HCT116 (cell line): ENCODE measurements at regions not wholly inside any gene's neighbourhood (a gene's known extent, or its start where the extent isn't known, plus 50 kb on each side); places are given as distances from the start of the nearest gene placed in this dataset.

ENCODE experiments used
- ATAC-seq: fragments of 200-7000 bp; cut with Tn5 transposase; 2 replicates; pipeline ENCODE4 v1.9.1; 2020; ENCODE audit warnings: mild to moderate bottlenecking, moderate library complexity
- BruUV-seq: library from RNA; stranded (reverse); fragments of 400-500 nt; replicated peaks from 2 replicates; lab custom pipeline; 2021; lab: Mats Ljungman, UMichigan
- CTCF ChIA-PET: fragments of 300-600 bp; sonication (Branson Sonifier 250); formaldehyde crosslinking; loops from one replicate; lab custom pipeline; 2021; ENCODE audit warnings: antibody characterized with exemption; lab: Charles Lee
- POLR2A ChIA-PET: fragments of 300-600, 350-600 bp; sonication (Branson Sonifier 250); formaldehyde crosslinking; loops from one replicate; lab custom pipeline; 2021; ENCODE audit warnings: antibody characterized with exemption; lab: Charles Lee
- RAD21 ChIA-PET, 2 experiments: fragments of 300-600 bp; sonication (Branson Sonifier 250); formaldehyde crosslinking; loops; one replicate each; lab custom pipeline; 2023; ENCODE audit warnings: low total read pairs in 2 of 2; ENCODE audit not compliant: uncharacterized antibody in 2 of 2, unreplicated experiment in 2 of 2, low non-redundant PET in 1 of 2; lab: Charles Lee
- DNase-seq: peaks from one replicate; pipeline ENCODE4 v3.0.0-alpha.2; 2010; ENCODE audit warnings: low read depth, low spot score
- H2AFZ ChIP-seq: fragments of 200-600 bp; shearing (Covaris generic), sonication (generic); 2 replicates; pipeline ENCODE4 v1.6.1; 2017; ENCODE audit warnings: low read depth, mixed run types, mixed read lengths, antibody characterized with exemption, low read length; ENCODE audit not compliant: poor library complexity, severe bottlenecking
- H3K27ac ChIP-seq: 2 replicates; pipeline ENCODE4 v1.5.1; 2012; ENCODE audit warnings: low read depth, low read length
- H3K27me3 ChIP-seq: fragments of 200-600 bp; sonication (generic); 2 replicates; pipeline ENCODE4 v1.6.1; 2016; ENCODE audit warnings: mixed run types, low read length, mixed read lengths; ENCODE audit not compliant: insufficient read depth
- H3K36me3 ChIP-seq, 2 experiments: fragments of 200-500 bp in 1 of 2; fragments of 200-600 bp in 1 of 2; sonication (Bioruptor generic) in 1 of 2; sonication (generic) in 1 of 2; 2 replicates each; pipeline versions ENCODE4 v1.5.1 to v1.6.1; 2014 to 2016; ENCODE audit warnings: low read length in 2 of 2, inconsistent platforms in 1 of 2, mixed read lengths in 1 of 2, mixed run types in 1 of 2; ENCODE audit not compliant: insufficient read depth in 2 of 2, control insufficient read depth in 1 of 2
- H3K4me1 ChIP-seq, 2 experiments: fragments of 200-600 bp in 1 of 2; sonication (generic) in 1 of 2; 2 replicates each; pipeline versions ENCODE4 v1.5.1 to v1.6.1; 2012 to 2017; ENCODE audit warnings: low read length in 2 of 2, inconsistent platforms in 1 of 2, mild to moderate bottlenecking in 1 of 2, mixed read lengths in 1 of 2, mixed run types in 1 of 2, moderate library complexity in 1 of 2; ENCODE audit not compliant: insufficient read depth in 2 of 2, control insufficient read depth in 1 of 2
- H3K4me2 ChIP-seq: fragments of 200-600 bp; sonication (generic); 2 replicates; pipeline ENCODE4 v1.6.1; 2017; ENCODE audit warnings: mixed run types, low read length, mixed read lengths
- H3K4me3 ChIP-seq, 2 experiments: fragments of 200-600 bp in 1 of 2; sonication (generic) in 1 of 2; replicated peaks in 1 of 2; 2 replicates each; pipeline ENCODE4 v1.5.1; 2011 to 2016; ENCODE audit warnings: low read length in 2 of 2, control low read depth in 1 of 2, low read depth in 1 of 2, mild to moderate bottlenecking in 1 of 2, mixed read lengths in 1 of 2, mixed run types in 1 of 2
- H3K79me2 ChIP-seq: fragments of 200-600 bp; sonication (generic); 2 replicates; pipeline ENCODE4 v1.6.1; 2017; ENCODE audit warnings: mild to moderate bottlenecking, mixed run types, low read length, moderate library complexity, mixed read lengths; ENCODE audit not compliant: insufficient read depth
- H3K9ac ChIP-seq: fragments of 200-600 bp; sonication (generic); 2 replicates; pipeline ENCODE4 v1.6.1; 2016; ENCODE audit warnings: low read length, mixed read lengths
- H3K9me2 ChIP-seq: fragments of 200-600 bp; sonication (generic), shearing (Covaris generic); 2 replicates; pipeline ENCODE4 v1.6.1; 2017; ENCODE audit warnings: mixed run types, mild to moderate bottlenecking, moderate library complexity; ENCODE audit not compliant: insufficient read depth
- H3K9me3 ChIP-seq, 2 experiments: fragments of 200-500 bp in 1 of 2; fragments of 200-600 bp in 1 of 2; sonication (Bioruptor generic) in 1 of 2; sonication (generic) in 1 of 2; 2 replicates each; pipeline ENCODE4 v1.6.1; 2014 to 2017; ENCODE audit warnings: low read length in 2 of 2, mixed read lengths in 2 of 2, inconsistent platforms in 1 of 2, low read depth in 1 of 2, mild to moderate bottlenecking in 1 of 2, mixed run types in 1 of 2, moderate library complexity in 1 of 2; ENCODE audit not compliant: control insufficient read depth in 1 of 2, insufficient read depth in 1 of 2
- H4K20me1 ChIP-seq: fragments of 200-600 bp; sonication (generic), shearing (Covaris generic); 2 replicates; pipeline ENCODE4 v1.6.1; 2017; ENCODE audit warnings: mixed run types, mild to moderate bottlenecking, moderate library complexity; ENCODE audit not compliant: insufficient read depth
- ATF3 ChIP-seq: IDR thresholded peaks from 2 replicates; pipeline ENCODE4 v1.6.1; 2012
- CBX3 ChIP-seq: IDR thresholded peaks from 2 replicates; pipeline ENCODE4 v1.6.1; 2012; ENCODE audit warnings: low read depth
- CEBPB ChIP-seq: IDR thresholded peaks from 2 replicates; pipeline ENCODE4 v1.6.1; 2012; ENCODE audit warnings: low read depth
- CTCF ChIP-seq, 3 experiments: fragments of 200-600 bp in 1 of 3; sonication (generic) in 1 of 3; IDR thresholded peaks in 2 of 3; conservative IDR thresholded peaks in 1 of 3; 2 replicates each; pipeline ENCODE4 v1.5.1; 2012 to 2017; ENCODE audit warnings: low read depth in 2 of 3, low read length in 2 of 3, antibody characterized with exemption in 1 of 3, borderline replicate concordance in 1 of 3, control low read depth in 1 of 3, mild to moderate bottlenecking in 1 of 3, mixed read lengths in 1 of 3, mixed run types in 1 of 3, moderate library complexity in 1 of 3; ENCODE audit not compliant: insufficient read depth in 1 of 3
- EGR1 ChIP-seq: IDR thresholded peaks from 2 replicates; pipeline ENCODE4 v1.6.1; 2012; ENCODE audit warnings: low read depth
- EZH2phosphoT487 ChIP-seq: fragments of 200-600 bp; IDR thresholded peaks from 2 replicates; pipeline ENCODE4 v1.6.1; 2018; ENCODE audit warnings: antibody characterized with exemption, borderline replicate concordance
- FOSL1 ChIP-seq: IDR thresholded peaks from 2 replicates; pipeline ENCODE4 v1.6.1; 2012; ENCODE audit warnings: low read depth
- POLR2AphosphoS5 ChIP-seq: IDR thresholded peaks from 2 replicates; pipeline ENCODE4 v1.6.1; 2011; ENCODE audit warnings: mild to moderate bottlenecking, low read depth, low read length, moderate library complexity
- RAD21 ChIP-seq: IDR thresholded peaks from 2 replicates; pipeline ENCODE4 v1.6.1; 2012; ENCODE audit warnings: low read depth, mild to moderate bottlenecking
- REST ChIP-seq: IDR thresholded peaks from 2 replicates; pipeline ENCODE4 v1.6.1; 2012; ENCODE audit warnings: low read depth
- TCF7L2 ChIP-seq: IDR thresholded peaks from 2 replicates; pipeline ENCODE4 v1.7.0; 2011; ENCODE audit warnings: borderline replicate concordance, inconsistent platforms; ENCODE audit not compliant: insufficient read depth, insufficient read length; ENCODE audit errors: extremely low read depth
- YY1 ChIP-seq: IDR thresholded peaks from 2 replicates; pipeline ENCODE4 v1.6.1; 2011; ENCODE audit warnings: low read length, low read depth, moderate library complexity, mild to moderate bottlenecking; ENCODE audit not compliant: insufficient replicate concordance; ENCODE audit errors: extremely low read depth
- intact Hi-C: fragments of 100-400 bp; cut with micrococcal nuclease; formaldehyde crosslinking; loops from 2 replicates; pipeline ENCODE4 v1.10.0; 2022

- no TSS peak for BruUV-seq
- ATAC-seq, result no peak
- POLR2A ChIA-PET, result no interaction called here
- no peak overlapping the region for H3K4me3 ChIP-seq
- H3K36me3 ChIP-seq, result no peaks in the 10 kb centered on the region
- DNase-seq, result no peak
- H3K27ac ChIP-seq, result no peak overlapping the region
- H3K4me1 ChIP-seq, result no peaks in the 10 kb centered on the region
- TF ChIP-seq CEBPB, result no peak
- TF ChIP-seq RAD21, result no peak
- TF ChIP-seq ATF3, result no peak
- no peak for TF ChIP-seq FOSL1
- TF ChIP-seq, all 23 proteins: peak for 0
- no peaks in the 10 kb centered on the region for H4K20me1 ChIP-seq
- no peak overlapping the region for H2AFZ ChIP-seq
- no peak overlapping the region for H3K4me2 ChIP-seq
- no peak overlapping the region for H3K9ac ChIP-seq
- peaks cover 39% of the 10 kb centered on the region; the same call in 1 of the 2 replicates for H3K27me3 ChIP-seq
- H3K9me3 ChIP-seq, result no peaks in the 10 kb centered on the region
- CTCF ChIA-PET, result no interaction called here
- H3K9me2 ChIP-seq, result no peaks in the 10 kb centered on the region
- intact Hi-C loops, result no loop called here
- H3K79me2 ChIP-seq, result no peaks in the 10 kb centered on the region
- RAD21 ChIA-PET, result no interaction called here
Measured at GRCh38 chr9:115650768-115651167, 502.8 kb upstream of the PAPPA start.

GRCh38 chr9:115651461-115651860 lies 502.1 kb upstream of the PAPPA start:
- H3K4me3 ChIP-seq, result no peak overlapping the region
- no peaks in the 10 kb centered on the region for H3K79me2 ChIP-seq
- ChIA-PET POLR2A (no interaction called here), RAD21 (no interaction called here), CTCF (no interaction called here)
- H2AFZ ChIP-seq, result no peak overlapping the region
- intact Hi-C loops, result no loop called here
- H3K9ac ChIP-seq, result no peak overlapping the region
- no peaks in the 10 kb centered on the region for H3K36me3 ChIP-seq
- no peak for DNase-seq
- no peaks in the 10 kb centered on the region for H3K4me1 ChIP-seq
- H4K20me1 ChIP-seq, result no peaks in the 10 kb centered on the region
- no peaks in the 10 kb centered on the region for H3K9me3 ChIP-seq
- H3K27me3 ChIP-seq, result peaks cover 39% of the 10 kb centered on the region; the same call in 1 of the 2 replicates
- H3K9me2 ChIP-seq, result no peaks in the 10 kb centered on the region
- ATAC-seq, result no peak
- no TSS peak for BruUV-seq
- no peak overlapping the region for H3K4me2 ChIP-seq
- H3K27ac ChIP-seq, result no peak overlapping the region
- no peak for TF ChIP-seq CEBPB
- TF ChIP-seq RAD21, result no peak
- no peak for TF ChIP-seq YY1
- TF ChIP-seq EZH2phosphoT487, result no peak
- no peak for TF ChIP-seq REST
- TF ChIP-seq POLR2AphosphoS5, result no peak
- no peak for TF ChIP-seq TCF7L2
- TF ChIP-seq EGR1, result no peak
- TF ChIP-seq CBX3, result no peak
- no peak for TF ChIP-seq CTCF (IDR thresholded peaks at IDR 0.05 in 2 of 3, conservative IDR thresholded peaks at IDR 0.05 in 1 of 3; ENCODE audit: borderline replicate concordance in 1 of 3, insufficient read depth in 1 of 3, low read depth in 2 of 3, low read length in 2 of 3)
